A549 (cell line): ENCODE measurements at regions not wholly inside any gene's neighbourhood (a gene's known extent, or its start where the extent isn't known, plus 50 kb on each side); places are given as distances from the start of the nearest gene placed in this dataset.

Experiments used
- NR3C1 ChIP-seq: fragments of >200 bp; sonication (Bioruptor Twin); formaldehyde crosslinking; IDR thresholded peaks from 3 replicates; pipeline ENCODE4 v1.6.1; 2017
- POLR2A ChIP-seq: IDR thresholded peaks from 2 replicates; pipeline ENCODE4 v1.6.1; 2012; ENCODE audit warnings: mild to moderate bottlenecking, low read length
- RAD21 ChIP-seq, 2 experiments: fragments of >200 bp in 1 of 2; sonication (Bioruptor Twin) in 1 of 2; formaldehyde crosslinking in 1 of 2; IDR thresholded peaks in 1 of 2; conservative IDR thresholded peaks in 1 of 2; 2 replicates in 1 of 2; 3 replicates in 1 of 2; pipeline ENCODE4 v1.6.1; 2012 to 2018; ENCODE audit warnings: inconsistent platforms in 1 of 2
- RFX5 ChIP-seq: fragments of 450-650 bp; IDR thresholded peaks from 2 replicates; pipeline ENCODE4 v1.7.1; 2014; ENCODE audit warnings: antibody characterized with exemption, mild to moderate bottlenecking, moderate library complexity
- TF ChIP-seq, protein P1 (sequence below): IDR thresholded peaks from 2 replicates; pipeline ENCODE4 v1.6.1; 2012
- TF ChIP-seq, protein P2 (sequence below): fragments of >200 bp; sonication (Bioruptor Twin); formaldehyde crosslinking; IDR thresholded peaks from 3 replicates; pipeline ENCODE4 v1.5.1; 2016

DNA sequence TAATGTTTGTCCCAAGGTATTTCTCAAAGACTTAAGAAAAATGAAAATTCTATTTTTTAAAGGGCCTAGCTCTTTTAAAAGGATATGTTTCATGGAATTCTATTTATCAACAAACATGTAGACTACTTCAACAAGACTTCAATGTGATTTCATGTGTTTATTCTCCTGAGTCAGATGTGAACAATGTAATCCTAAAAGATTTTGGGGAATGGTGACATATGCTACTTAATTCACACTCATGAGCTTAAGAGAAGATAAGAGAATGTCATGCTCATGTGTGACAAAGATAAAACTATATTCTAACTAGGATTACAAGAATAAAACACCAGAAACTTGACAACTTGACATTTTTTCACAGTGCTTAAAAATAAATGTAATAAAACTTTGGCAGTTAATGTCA is 127.5 kb downstream of the TES start:
- TF ChIP-seq RAD21 (conservative IDR thresholded peaks at IDR 0.05 in 1 of 2, IDR thresholded peaks at IDR 0.05 in 1 of 2), result no peak
- no peak for TF ChIP-seq RFX5
- TF ChIP-seq POLR2A, result no peak
- TF ChIP-seq, protein P1, sequence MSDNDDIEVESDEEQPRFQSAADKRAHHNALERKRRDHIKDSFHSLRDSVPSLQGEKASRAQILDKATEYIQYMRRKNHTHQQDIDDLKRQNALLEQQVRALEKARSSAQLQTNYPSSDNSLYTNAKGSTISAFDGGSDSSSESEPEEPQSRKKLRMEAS, result no peak
- TF ChIP-seq NR3C1, result no peak
- TF ChIP-seq, protein P2, sequence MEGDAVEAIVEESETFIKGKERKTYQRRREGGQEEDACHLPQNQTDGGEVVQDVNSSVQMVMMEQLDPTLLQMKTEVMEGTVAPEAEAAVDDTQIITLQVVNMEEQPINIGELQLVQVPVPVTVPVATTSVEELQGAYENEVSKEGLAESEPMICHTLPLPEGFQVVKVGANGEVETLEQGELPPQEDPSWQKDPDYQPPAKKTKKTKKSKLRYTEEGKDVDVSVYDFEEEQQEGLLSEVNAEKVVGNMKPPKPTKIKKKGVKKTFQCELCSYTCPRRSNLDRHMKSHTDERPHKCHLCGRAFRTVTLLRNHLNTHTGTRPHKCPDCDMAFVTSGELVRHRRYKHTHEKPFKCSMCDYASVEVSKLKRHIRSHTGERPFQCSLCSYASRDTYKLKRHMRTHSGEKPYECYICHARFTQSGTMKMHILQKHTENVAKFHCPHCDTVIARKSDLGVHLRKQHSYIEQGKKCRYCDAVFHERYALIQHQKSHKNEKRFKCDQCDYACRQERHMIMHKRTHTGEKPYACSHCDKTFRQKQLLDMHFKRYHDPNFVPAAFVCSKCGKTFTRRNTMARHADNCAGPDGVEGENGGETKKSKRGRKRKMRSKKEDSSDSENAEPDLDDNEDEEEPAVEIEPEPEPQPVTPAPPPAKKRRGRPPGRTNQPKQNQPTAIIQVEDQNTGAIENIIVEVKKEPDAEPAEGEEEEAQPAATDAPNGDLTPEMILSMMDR, result no peak
